ENCODE measurements at regions not wholly inside any gene's neighbourhood (a gene's known extent, or its start where the extent isn't known, plus 50 kb on each side); places are given as distances from the start of the nearest gene placed in this dataset.

DNA sequence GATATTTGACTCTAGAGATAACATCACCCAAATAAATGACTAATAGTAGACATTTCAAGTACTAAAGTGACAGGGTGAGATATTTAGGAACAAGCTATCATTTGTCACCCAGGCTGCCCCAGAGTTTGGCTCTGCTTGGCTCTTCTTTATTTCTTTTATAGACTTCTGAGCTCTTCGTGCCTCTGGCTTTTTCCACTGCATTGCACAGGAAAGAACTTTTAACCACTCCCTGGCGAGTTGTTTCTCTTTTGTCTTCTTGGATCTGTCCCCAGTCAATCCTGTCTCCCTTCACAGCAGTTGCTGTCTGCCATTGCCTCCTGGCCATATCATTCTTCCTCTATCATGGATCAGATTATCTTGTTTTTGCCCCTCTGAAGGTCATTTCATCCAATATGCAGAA lies 339.2 kb upstream of the DCBLD2 start:
- no peak for TF ChIP-seq TAF1 (IDR thresholded peaks at IDR 0.05; ENCODE audit: low read depth)
- TF ChIP-seq YY1 (IDR thresholded peaks at IDR 0.05; ENCODE audit: low read depth) = no peak
- no peak for TF ChIP-seq USF1 (IDR thresholded peaks at IDR 0.05)
- no peak for TF ChIP-seq TEAD4 (IDR thresholded peaks at IDR 0.05)
- TF ChIP-seq EP300 (IDR thresholded peaks at IDR 0.05; ENCODE audit: borderline replicate concordance) = no peak
- no peak for TF ChIP-seq EGR1 (IDR thresholded peaks at IDR 0.05)
- TF ChIP-seq TCF12 (IDR thresholded peaks at IDR 0.05; ENCODE audit: low read depth) = no peak
- TF ChIP-seq ZBTB7A (IDR thresholded peaks at IDR 0.05; ENCODE audit: low read depth) = no peak
- no peak for TF ChIP-seq CEBPB (IDR thresholded peaks at IDR 0.05)

All from Ishikawa (cell line).